ENCODE measurements at regions not wholly inside any gene's neighbourhood (a gene's known extent, or its start where the extent isn't known, plus 50 kb on each side); places are given as distances from the start of the nearest gene placed in this dataset.
"Not testable (repeated sequence)": the region's sequence is repeated elsewhere in the genome, so short reads cannot be mapped to it uniquely, and the experiment has no call there.

DNA sequence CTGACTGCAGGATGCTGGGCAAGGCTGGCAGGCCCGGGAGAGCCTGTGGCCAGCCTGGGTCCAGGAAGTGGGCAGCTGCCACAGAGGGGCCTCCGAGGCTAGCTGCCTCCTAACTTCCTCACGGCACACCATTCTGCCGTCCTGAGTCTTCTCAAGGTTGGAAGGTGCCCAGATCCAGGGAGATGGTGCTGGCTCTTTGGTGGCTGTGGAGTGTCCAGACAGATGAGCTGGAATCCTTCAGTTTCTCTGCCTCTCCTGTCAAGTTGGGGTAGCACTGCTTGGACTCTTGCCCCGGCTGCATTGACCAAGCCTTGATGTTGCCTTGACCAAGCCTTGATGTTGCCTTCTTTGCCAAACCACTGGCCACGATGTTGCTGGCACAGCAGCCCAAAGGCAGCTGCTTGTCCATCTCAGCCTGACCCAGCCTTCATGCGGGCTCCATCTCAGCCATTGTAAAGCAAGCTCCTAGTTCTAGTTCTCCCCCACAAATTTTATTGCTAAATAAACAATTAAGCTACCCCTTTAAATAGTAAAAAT lies 75.1 kb upstream of the AFDN start:
- Mint-ChIP-seq H3K36me3 (ENCODE audit: low read depth) (no peaks in the 10 kb centered on the region; the same call in 2 of the 3 replicates), H3K4me1 (peaks cover 21% of the 10 kb centered on the region; the same call in 2 of the 3 replicates), H3K9me3 (no peaks in the 10 kb centered on the region; the same call in 1 of the 3 replicates), H3K27ac (no peak overlapping the region), H3K27me3 (ENCODE audit: insufficient read depth, low read depth, poor library complexity) (peaks cover 4% of the 10 kb centered on the region), H3K4me3 (no peak overlapping the region)
- Histone ChIP-seq H3K27ac (ENCODE audit: low read depth) (no peak overlapping the region), H3K4me1 (ENCODE audit: insufficient read depth) (no peaks in the 10 kb centered on the region), H3K4me3 (no peak overlapping the region), H3K4me2 (no peak overlapping the region), H3K9me2 (ENCODE audit: insufficient read depth) (peaks cover 7% of the 10 kb centered on the region), H3F3A (replicated peaks; ENCODE audit: low read depth) (no peaks in the 10 kb centered on the region), H2AFZ (no peak overlapping the region; the same call in 1 of the 2 replicates), H4K20me1 (replicated peaks; ENCODE audit: insufficient read depth) (no peaks in the 10 kb centered on the region), H3K27me3 (ENCODE audit: insufficient read depth) (no peaks in the 10 kb centered on the region), H3K36me3 (ENCODE audit: insufficient read depth) (no peaks in the 10 kb centered on the region), H3K79me2 (replicated peaks; ENCODE audit: insufficient read depth) (no peaks in the 10 kb centered on the region)
- ATAC-seq (no peak), DNase-seq (ENCODE audit: low spot score) (no peak)
- no peak for TF ChIP-seq EZH2phosphoT487 (IDR thresholded peaks at IDR 0.05; ENCODE audit: unreplicated experiment)
- TF ChIP-seq ZNF462 (CRISPR knock-in tag; IDR thresholded peaks at IDR 0.05), result no peak
- no peak for TF ChIP-seq NANOG (IDR thresholded peaks at IDR 0.05; ENCODE audit: borderline replicate concordance)
- TF ChIP-seq, protein P1, sequence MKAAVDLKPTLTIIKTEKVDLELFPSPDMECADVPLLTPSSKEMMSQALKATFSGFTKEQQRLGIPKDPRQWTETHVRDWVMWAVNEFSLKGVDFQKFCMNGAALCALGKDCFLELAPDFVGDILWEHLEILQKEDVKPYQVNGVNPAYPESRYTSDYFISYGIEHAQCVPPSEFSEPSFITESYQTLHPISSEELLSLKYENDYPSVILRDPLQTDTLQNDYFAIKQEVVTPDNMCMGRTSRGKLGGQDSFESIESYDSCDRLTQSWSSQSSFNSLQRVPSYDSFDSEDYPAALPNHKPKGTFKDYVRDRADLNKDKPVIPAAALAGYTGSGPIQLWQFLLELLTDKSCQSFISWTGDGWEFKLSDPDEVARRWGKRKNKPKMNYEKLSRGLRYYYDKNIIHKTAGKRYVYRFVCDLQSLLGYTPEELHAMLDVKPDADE (IDR thresholded peaks at IDR 0.05), result no peak
- TF ChIP-seq, protein P2, sequence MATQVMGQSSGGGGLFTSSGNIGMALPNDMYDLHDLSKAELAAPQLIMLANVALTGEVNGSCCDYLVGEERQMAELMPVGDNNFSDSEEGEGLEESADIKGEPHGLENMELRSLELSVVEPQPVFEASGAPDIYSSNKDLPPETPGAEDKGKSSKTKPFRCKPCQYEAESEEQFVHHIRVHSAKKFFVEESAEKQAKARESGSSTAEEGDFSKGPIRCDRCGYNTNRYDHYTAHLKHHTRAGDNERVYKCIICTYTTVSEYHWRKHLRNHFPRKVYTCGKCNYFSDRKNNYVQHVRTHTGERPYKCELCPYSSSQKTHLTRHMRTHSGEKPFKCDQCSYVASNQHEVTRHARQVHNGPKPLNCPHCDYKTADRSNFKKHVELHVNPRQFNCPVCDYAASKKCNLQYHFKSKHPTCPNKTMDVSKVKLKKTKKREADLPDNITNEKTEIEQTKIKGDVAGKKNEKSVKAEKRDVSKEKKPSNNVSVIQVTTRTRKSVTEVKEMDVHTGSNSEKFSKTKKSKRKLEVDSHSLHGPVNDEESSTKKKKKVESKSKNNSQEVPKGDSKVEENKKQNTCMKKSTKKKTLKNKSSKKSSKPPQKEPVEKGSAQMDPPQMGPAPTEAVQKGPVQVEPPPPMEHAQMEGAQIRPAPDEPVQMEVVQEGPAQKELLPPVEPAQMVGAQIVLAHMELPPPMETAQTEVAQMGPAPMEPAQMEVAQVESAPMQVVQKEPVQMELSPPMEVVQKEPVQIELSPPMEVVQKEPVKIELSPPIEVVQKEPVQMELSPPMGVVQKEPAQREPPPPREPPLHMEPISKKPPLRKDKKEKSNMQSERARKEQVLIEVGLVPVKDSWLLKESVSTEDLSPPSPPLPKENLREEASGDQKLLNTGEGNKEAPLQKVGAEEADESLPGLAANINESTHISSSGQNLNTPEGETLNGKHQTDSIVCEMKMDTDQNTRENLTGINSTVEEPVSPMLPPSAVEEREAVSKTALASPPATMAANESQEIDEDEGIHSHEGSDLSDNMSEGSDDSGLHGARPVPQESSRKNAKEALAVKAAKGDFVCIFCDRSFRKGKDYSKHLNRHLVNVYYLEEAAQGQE (IDR thresholded peaks at IDR 0.05; ENCODE audit: unreplicated experiment), result no peak
- TF ChIP-seq STAT1 (IDR thresholded peaks at IDR 0.05; ENCODE audit: unreplicated experiment), result no peak
- no peak for TF ChIP-seq CREB1 (CRISPR knock-in tag; IDR thresholded peaks at IDR 0.05; ENCODE audit: low read depth)
- TF ChIP-seq CTCF (conservative IDR thresholded peaks at IDR 0.05; ENCODE audit: low read depth in 2 of 2), result no peak
- no peak for TF ChIP-seq ZNF114 (CRISPR knock-in tag; IDR thresholded peaks at IDR 0.05)

DNA sequence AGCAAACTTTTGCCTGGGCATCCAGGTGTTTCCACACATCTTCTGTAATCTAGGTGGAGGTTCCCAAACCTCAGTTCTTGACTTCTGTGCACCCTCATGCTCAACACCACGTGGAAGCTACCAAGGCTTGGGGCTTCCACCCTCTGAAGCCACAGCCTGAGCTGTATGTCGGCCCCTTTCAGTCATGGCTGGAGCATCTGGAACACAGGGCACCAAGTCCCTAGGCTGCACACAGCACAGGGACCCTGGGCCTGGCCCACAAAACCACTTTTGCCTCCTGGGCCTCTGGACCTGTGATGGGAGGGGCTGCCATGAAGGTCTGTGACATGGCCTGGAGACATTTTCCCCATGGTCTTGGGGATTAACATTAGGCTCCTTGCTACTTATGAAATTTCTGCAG lies 73.4 kb upstream of the AFDN start:
- H3K4me2 ChIP-seq; H3F3A ChIP-seq (replicated peaks; ENCODE audit: low read depth); H3K36me3 ChIP-seq (ENCODE audit: insufficient read depth); H3K9me2 ChIP-seq (ENCODE audit: insufficient read depth); H3K27me3 Mint-ChIP-seq (ENCODE audit: insufficient read depth, low read depth, poor library complexity); H3K79me2 ChIP-seq (replicated peaks; ENCODE audit: insufficient read depth); H3K27ac ChIP-seq (ENCODE audit: low read depth); H3K4me3 Mint-ChIP-seq; H3K36me3 Mint-ChIP-seq (ENCODE audit: low read depth); H3K27ac Mint-ChIP-seq; H2AFZ ChIP-seq; H4K20me1 ChIP-seq (replicated peaks; ENCODE audit: insufficient read depth); H3K4me3 ChIP-seq; H3K4me1 ChIP-seq (ENCODE audit: insufficient read depth); H3K9me3 Mint-ChIP-seq; ATAC-seq; H3K27me3 ChIP-seq (ENCODE audit: insufficient read depth); DNase-seq (ENCODE audit: low spot score): not testable (repeated sequence)
- H3K4me1 Mint-ChIP-seq, result peaks cover 17% of the 10 kb centered on the region
